Fibroblast of pulmonary artery (primary cell): ENCODE measurements at regions not wholly inside any gene's neighbourhood (a gene's known extent, or its start where the extent isn't known, plus 50 kb on each side); places are given as distances from the start of the nearest gene placed in this dataset.

Experiments
- DNase-seq: peaks from one replicate; pipeline ENCODE4 v3.0.0-alpha.2; 2010; ENCODE audit warnings: low read depth
- H3K4me3 ChIP-seq: replicated peaks from 2 replicates; pipeline ENCODE4 v1.5.1; 2011; ENCODE audit warnings: low read depth, mild to moderate bottlenecking, control low read depth, low read length, moderate library complexity
- CTCF ChIP-seq: IDR thresholded peaks from 2 replicates; pipeline ENCODE4 v1.5.1; 2011; ENCODE audit warnings: mild to moderate bottlenecking, control low read depth, low read length, inconsistent platforms; ENCODE audit errors: missing control alignments

DNA sequence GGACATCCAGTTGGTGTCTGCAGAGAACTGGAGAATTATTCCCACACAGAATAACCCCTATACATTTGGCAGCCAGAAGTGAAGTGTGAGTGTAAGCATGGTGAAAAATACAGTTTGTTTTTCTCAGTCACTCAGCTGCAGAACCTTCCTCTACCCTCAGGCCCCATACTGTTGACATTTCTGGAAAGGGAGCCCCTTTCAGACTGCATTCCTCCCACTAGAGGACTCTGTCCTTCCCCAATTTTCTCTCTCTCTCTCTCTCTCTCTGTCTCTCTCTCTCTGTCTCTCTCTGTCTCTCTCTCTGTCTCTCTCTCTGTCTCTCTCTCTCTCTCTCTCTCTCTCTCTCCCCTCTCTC is 86.8 kb upstream of the STEAP1B start:
- no peak overlapping the region for H3K4me3 ChIP-seq
- TF ChIP-seq CTCF, result peak; percentile 63
- DNase-seq, result peak; percentile 81

GRCh38 chr7:22586101-22586785 is 86.3 kb upstream of the STEAP1B start:
- no peak overlapping the region for H3K4me3 ChIP-seq
- TF ChIP-seq CTCF, result no peak
- DNase-seq, result no peak

DNA sequence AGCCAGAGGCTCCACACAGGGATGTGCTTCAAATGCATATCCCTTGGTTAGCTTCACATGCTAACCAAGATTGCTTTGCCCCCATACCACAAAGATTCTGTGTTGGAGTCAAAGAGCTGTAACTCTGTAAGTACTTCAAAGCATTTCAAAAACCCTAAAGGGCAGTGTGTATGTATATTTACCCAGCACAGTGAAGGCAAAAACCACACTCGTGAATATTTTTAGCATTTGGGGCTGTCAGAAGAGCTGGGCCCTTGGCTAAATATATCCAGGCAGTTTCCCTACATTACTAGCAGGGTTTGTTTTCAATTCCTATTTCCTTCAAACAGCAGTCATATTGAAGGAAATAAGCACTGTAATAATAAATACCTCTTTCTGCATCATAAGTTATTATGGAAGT is 84.2 kb upstream of the STEAP1B start:
- no peak overlapping the region for H3K4me3 ChIP-seq
- TF ChIP-seq CTCF, result no peak
- no peak for DNase-seq

DNA sequence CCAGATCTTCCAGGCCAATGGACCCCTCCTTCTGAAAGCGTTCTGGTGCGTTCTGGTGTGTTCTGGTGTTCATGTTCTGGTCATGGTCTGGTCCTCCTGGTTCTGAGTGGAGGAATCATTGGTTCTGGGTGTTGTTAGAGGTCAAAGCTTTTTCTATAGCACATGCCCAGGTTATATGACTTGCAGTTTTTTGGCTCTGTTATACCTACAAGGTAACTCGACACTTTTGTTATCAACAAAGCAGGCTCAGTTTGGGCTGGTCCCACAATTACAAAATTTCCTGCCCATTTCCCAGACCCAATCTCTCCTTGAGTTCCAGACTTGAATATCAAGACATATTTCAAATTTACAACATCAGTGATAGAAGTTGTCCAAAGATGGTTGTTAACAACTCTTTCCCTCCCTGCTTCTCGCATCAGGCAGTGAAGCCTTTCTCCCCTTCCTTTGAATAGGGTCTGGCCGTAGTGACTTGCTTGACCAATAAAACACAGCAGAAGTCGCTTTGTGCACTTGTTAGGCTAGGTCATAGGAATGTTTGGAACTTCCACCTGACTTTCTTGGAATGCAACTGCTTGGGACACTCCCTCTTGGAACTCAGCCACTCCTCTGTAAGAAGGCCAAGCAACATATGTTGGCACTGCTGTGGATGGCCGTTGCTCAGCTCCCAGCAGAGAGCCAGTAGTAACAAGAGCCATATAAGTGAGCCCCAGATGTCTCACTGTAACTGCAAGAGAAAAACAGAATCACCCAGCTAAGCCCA is 83.1 kb upstream of the STEAP1B start:
- no peak for TF ChIP-seq CTCF
- peak; percentile 94 for DNase-seq
- H3K4me3 ChIP-seq, result no peak overlapping the region

DNA sequence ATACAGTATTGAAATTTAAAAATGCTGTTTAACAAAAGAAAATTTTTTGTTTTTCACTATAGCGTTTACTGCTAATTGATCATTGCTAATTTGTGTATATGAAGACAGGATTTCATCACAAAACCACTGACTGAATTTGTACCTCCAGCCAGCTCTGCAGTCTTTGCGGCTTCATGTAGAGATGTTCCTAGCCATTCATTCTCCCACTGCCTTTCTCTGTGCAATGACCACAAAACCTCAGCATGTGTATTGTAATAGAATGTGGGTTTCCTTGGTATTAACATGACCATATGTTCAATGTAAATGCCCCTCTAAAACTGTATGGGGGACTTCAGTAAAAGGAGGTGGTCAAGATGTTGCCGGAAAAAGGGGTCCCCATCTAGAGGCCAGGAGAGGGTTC is 81.1 kb upstream of the STEAP1B start:
- H3K4me3 ChIP-seq, result no peak overlapping the region
- no peak for TF ChIP-seq CTCF
- DNase-seq, result no peak

DNA sequence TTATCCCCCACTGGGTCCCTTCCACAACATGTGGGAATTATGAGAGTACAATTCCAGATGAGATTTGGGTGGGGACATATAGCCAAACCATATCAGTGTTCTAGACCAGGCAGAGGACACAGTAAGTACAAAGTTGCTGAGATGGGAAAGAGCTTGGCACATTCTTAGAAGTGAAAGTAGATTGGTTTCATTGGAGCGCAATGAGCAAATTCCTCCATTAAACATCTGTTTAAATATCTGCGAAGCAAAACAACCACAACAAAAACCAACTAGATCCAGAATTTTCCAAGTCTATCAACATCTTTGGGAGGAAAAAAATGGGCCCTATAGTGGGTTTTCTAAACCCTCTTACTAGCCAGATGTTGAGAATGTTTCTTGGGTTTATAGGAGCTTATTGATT is 80.0 kb upstream of the STEAP1B start:
- no peak for TF ChIP-seq CTCF
- DNase-seq, result no peak
- no peak overlapping the region for H3K4me3 ChIP-seq
